PFSK-1 (cell line): ENCODE measurements at regions not wholly inside any gene's neighbourhood (a gene's known extent, or its start where the extent isn't known, plus 50 kb on each side); places are given as distances from the start of the nearest gene placed in this dataset.
A peak's percentile ranks its signal among the peaks of the same experiment; 100 is the strongest.

Source experiments
- FOXP2 ChIP-seq: optimal IDR thresholded peaks from 2 replicates; pipeline ENCODE3; 2011; ENCODE audit warnings: borderline replicate concordance, control low read depth, inconsistent platforms; ENCODE audit not compliant: insufficient read depth; ENCODE audit errors: extremely low read length, extremely low read depth
- POLR2AphosphoS5 ChIP-seq: IDR thresholded peaks from 2 replicates; pipeline ENCODE4 v1.6.1; 2012; ENCODE audit warnings: low read depth, mild to moderate bottlenecking, control low read depth, low read length, moderate library complexity
- SIN3A ChIP-seq: IDR thresholded peaks from 2 replicates; pipeline ENCODE4 v1.6.1; 2012; ENCODE audit warnings: mild to moderate bottlenecking, low read length, moderate library complexity, borderline replicate concordance; ENCODE audit not compliant: insufficient read depth
- TAF1 ChIP-seq: IDR thresholded peaks from 2 replicates; pipeline ENCODE4 v1.6.1; 2012; ENCODE audit warnings: low read length, control low read depth, borderline replicate concordance; ENCODE audit not compliant: insufficient read depth
- TF ChIP-seq, protein P1 (sequence below), 2 experiments: IDR thresholded peaks; 2 replicates each; pipeline versions ENCODE4 v1.6.1 to v1.8.0; 2011 to 2012; ENCODE audit warnings: low read depth in 2 of 2, low read length in 2 of 2, control low read depth in 1 of 2, inconsistent platforms in 1 of 2, mild to moderate bottlenecking in 1 of 2, moderate library complexity in 1 of 2; ENCODE audit not compliant: insufficient read depth in 1 of 2

DNA sequence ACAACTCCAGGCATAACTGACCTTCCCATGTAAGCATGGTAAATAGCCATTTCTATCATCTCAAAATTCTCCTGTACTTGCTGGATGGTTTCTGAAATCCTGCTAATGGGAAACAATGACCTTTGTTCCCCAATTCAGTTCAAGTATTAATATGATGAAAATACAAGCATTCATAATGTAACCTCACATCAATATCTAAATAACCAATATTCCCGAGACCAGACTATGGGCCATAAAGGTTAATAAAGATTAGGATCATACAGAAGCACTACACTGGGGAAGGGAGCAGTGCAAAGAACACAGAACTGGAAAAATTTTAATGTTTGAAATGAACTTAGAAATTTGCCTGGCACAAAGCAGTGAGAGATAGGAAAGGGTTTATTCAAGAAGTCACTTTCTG is 151.3 kb upstream of the SETMAR start:
- TF ChIP-seq, protein P1, sequence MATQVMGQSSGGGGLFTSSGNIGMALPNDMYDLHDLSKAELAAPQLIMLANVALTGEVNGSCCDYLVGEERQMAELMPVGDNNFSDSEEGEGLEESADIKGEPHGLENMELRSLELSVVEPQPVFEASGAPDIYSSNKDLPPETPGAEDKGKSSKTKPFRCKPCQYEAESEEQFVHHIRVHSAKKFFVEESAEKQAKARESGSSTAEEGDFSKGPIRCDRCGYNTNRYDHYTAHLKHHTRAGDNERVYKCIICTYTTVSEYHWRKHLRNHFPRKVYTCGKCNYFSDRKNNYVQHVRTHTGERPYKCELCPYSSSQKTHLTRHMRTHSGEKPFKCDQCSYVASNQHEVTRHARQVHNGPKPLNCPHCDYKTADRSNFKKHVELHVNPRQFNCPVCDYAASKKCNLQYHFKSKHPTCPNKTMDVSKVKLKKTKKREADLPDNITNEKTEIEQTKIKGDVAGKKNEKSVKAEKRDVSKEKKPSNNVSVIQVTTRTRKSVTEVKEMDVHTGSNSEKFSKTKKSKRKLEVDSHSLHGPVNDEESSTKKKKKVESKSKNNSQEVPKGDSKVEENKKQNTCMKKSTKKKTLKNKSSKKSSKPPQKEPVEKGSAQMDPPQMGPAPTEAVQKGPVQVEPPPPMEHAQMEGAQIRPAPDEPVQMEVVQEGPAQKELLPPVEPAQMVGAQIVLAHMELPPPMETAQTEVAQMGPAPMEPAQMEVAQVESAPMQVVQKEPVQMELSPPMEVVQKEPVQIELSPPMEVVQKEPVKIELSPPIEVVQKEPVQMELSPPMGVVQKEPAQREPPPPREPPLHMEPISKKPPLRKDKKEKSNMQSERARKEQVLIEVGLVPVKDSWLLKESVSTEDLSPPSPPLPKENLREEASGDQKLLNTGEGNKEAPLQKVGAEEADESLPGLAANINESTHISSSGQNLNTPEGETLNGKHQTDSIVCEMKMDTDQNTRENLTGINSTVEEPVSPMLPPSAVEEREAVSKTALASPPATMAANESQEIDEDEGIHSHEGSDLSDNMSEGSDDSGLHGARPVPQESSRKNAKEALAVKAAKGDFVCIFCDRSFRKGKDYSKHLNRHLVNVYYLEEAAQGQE (IDR thresholded peaks at IDR 0.05; ENCODE audit: insufficient read depth in 1 of 2, low read depth in 2 of 2, low read length in 2 of 2): no peak

DNA sequence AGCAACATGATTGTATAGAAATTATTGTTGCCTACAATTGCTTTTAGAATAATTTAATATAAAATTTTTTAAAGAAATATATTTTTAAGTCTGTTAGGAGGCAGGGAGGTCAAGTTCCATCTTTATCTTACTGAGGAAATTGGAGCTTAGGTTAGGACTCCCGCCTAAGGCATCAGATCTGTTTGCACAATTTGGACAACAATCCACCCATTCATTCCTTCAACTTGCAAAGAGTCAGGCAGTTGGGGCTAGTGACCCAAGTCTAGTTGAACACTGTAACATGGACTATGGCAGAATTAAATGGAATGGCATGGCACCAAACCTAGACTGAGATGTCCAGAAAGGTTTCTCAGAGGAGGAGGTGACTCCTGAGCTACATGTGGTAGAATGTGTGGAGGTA is 149.4 kb upstream of the SETMAR start:
- TF ChIP-seq, protein P1 (IDR thresholded peaks at IDR 0.05; ENCODE audit: insufficient read depth in 1 of 2, low read depth in 2 of 2, low read length in 2 of 2): no peak
- no peak for TF ChIP-seq POLR2AphosphoS5
- no peak for TF ChIP-seq TAF1
- no peak for TF ChIP-seq SIN3A
- no peak for TF ChIP-seq FOXP2

DNA sequence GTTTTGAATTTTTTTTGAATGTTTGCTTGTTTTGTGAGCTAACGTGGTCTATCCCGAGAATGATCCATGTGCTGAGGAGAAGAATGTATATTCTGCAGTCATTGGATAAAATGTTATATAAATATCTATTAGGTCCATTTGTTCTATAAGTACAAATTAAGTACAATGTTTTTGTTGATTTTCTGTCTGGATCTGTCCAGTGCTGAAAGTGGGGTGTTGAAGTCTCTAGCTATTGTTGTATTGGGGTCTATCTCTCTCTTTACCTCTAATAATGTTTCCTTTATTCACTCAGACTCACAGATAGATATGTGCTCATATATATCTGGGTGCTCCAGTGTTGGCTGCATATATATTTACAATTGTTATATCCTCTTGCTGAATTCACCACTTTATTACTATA is 144.8 kb upstream of the SETMAR start:
- TF ChIP-seq POLR2AphosphoS5: no peak
- TF ChIP-seq, protein P1 (IDR thresholded peaks at IDR 0.05; ENCODE audit: insufficient read depth in 1 of 2, low read depth in 2 of 2, low read length in 2 of 2): peak in 1 of 2 experiments; percentile 27; a peak in 1 of 4 replicates
- no peak for TF ChIP-seq SIN3A

DNA sequence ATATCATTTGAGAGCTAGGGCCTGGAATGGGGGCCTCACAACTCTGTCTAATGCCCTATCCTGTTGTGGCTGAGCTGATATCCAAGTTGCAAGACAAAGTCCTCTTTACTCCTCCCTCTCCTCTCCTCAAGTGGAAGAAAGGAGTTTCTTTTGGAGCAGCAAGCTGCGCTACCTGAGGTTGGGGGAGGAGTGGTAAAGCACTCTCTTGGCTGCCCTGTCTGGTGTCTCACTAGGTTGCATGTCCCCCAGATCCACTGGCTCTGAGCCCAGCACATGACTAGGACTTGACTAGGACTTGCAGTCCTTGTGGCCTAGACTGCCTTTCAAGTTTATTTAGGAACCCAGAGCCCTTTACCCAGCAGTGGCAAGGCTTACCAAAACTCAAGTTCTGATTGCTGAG is 141.1 kb upstream of the SETMAR start:
- no peak for TF ChIP-seq TAF1
- TF ChIP-seq, protein P1 (IDR thresholded peaks at IDR 0.05; ENCODE audit: insufficient read depth in 1 of 2, low read depth in 2 of 2, low read length in 2 of 2): no peak
- no peak for TF ChIP-seq POLR2AphosphoS5
- TF ChIP-seq FOXP2: no peak

DNA sequence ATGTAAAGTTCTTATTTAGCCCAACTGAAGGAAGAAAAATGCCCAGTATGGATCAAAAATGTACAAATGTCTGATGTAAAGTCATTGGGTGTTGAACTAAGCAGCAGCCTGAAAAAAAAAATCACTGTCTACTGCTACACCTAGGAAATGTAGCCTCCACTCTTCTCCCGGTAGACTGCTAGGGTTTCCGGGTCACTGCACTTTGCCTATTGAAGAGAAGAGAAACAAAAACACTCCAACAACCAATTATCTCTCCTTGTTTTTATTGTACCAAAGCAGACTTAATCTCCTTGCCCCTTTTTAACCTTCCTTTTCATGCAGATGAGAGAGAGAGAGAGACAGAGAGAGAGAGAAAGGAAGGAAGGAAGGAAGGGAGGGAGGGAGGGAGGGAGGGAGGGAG is 140.2 kb upstream of the SETMAR start:
- TF ChIP-seq FOXP2 (no peak), SIN3A (no peak), TAF1 (no peak), POLR2AphosphoS5 (no peak)
- TF ChIP-seq, protein P1 (IDR thresholded peaks at IDR 0.05; ENCODE audit: insufficient read depth in 1 of 2, low read depth in 2 of 2, low read length in 2 of 2): no peak
